ENCODE measurements at regions not wholly inside any gene's neighbourhood (a gene's known extent, or its start where the extent isn't known, plus 50 kb on each side); places are given as distances from the start of the nearest gene placed in this dataset.

- Histone ChIP-seq H3K9me3 (no peaks in the 10 kb centered on the region), H3K27ac (no peak overlapping the region), H3K4me1 (no peaks in the 10 kb centered on the region), H3K36me3 (no peaks in the 10 kb centered on the region), H3K27me3 (no peaks in the 10 kb centered on the region), H3K4me3 (no peak overlapping the region)
- WGBS: 89% methylated on average over 1 of the region's 1 CpG
- DNase-seq (ENCODE audit: low spot score in 2 of 2): no peak
- no peak for TF ChIP-seq CTCF (IDR thresholded peaks at IDR 0.05)
- no peak for TF ChIP-seq POLR2AphosphoS5 (IDR thresholded peaks at IDR 0.05)
- TF ChIP-seq EP300 (IDR thresholded peaks at IDR 0.05): no peak
- no peak for TF ChIP-seq POLR2A (IDR thresholded peaks at IDR 0.05)
Measured at GRCh38 chr2:182594286-182594685, 121.8 kb upstream of the DNAJC10 start.

GRCh38 chr2:182595650-182596049 is 120.4 kb upstream of the DNAJC10 start:
- Histone ChIP-seq H3K27ac (no peak overlapping the region), H3K4me3 (no peak overlapping the region), H3K36me3 (no peaks in the 10 kb centered on the region), H3K4me1 (no peaks in the 10 kb centered on the region), H3K27me3 (no peaks in the 10 kb centered on the region), H3K9me3 (no peaks in the 10 kb centered on the region)
- no peak for DNase-seq (ENCODE audit: low spot score in 2 of 2)
- 89% methylated on average over 2 of the region's 2 CpGs for WGBS
- TF ChIP-seq POLR2AphosphoS5 (IDR thresholded peaks at IDR 0.05) (no peak), POLR2A (IDR thresholded peaks at IDR 0.05) (no peak), EP300 (IDR thresholded peaks at IDR 0.05) (no peak), CTCF (IDR thresholded peaks at IDR 0.05) (no peak)

- TF ChIP-seq EP300 (IDR thresholded peaks at IDR 0.05): no peak
- no peak for TF ChIP-seq POLR2A (IDR thresholded peaks at IDR 0.05)
- TF ChIP-seq POLR2AphosphoS5 (IDR thresholded peaks at IDR 0.05): no peak
- TF ChIP-seq CTCF (IDR thresholded peaks at IDR 0.05): no peak
- DNase-seq (ENCODE audit: low spot score in 2 of 2): no peak
- Histone ChIP-seq H3K36me3 (no peaks in the 10 kb centered on the region), H3K9me3 (no peaks in the 10 kb centered on the region), H3K27ac (no peak overlapping the region), H3K4me3 (no peak overlapping the region), H3K4me1 (no peaks in the 10 kb centered on the region), H3K27me3 (no peaks in the 10 kb centered on the region)
- 77% methylated on average over 7 of the region's 7 CpGs for WGBS
Measured at GRCh38 chr2:182597570-182598295, 118.3 kb upstream of the DNAJC10 start.

- H3K4me1 ChIP-seq: no peaks in the 10 kb centered on the region
- H3K36me3 ChIP-seq: no peaks in the 10 kb centered on the region
- H3K9me3 ChIP-seq: no peaks in the 10 kb centered on the region
- H3K27me3 ChIP-seq: no peaks in the 10 kb centered on the region
- no peak overlapping the region for H3K27ac ChIP-seq
- WGBS: 97% methylated on average over 5 of the region's 5 CpGs
- H3K4me3 ChIP-seq: no peak overlapping the region
- no peak for DNase-seq (ENCODE audit: low spot score in 2 of 2)
- TF ChIP-seq POLR2A (IDR thresholded peaks at IDR 0.05): no peak
- TF ChIP-seq EP300 (IDR thresholded peaks at IDR 0.05): no peak
- TF ChIP-seq POLR2AphosphoS5 (IDR thresholded peaks at IDR 0.05): no peak
- no peak for TF ChIP-seq CTCF (IDR thresholded peaks at IDR 0.05)
Measured at GRCh38 chr2:182598626-182599025, 117.4 kb upstream of the DNAJC10 start.

GRCh38 chr2:182605166-182605565 is 110.9 kb upstream of the DNAJC10 start:
- DNase-seq (ENCODE audit: low spot score in 2 of 2): no peak
- Histone ChIP-seq H3K27ac (no peak overlapping the region), H3K4me1 (no peaks in the 10 kb centered on the region), H3K36me3 (no peaks in the 10 kb centered on the region), H3K27me3 (no peaks in the 10 kb centered on the region), H3K9me3 (no peaks in the 10 kb centered on the region), H3K4me3 (no peak overlapping the region)
- WGBS: 99% methylated on average over 4 of the region's 4 CpGs
- no peak for TF ChIP-seq EP300 (IDR thresholded peaks at IDR 0.05)
- no peak for TF ChIP-seq CTCF (IDR thresholded peaks at IDR 0.05)
- TF ChIP-seq POLR2A (IDR thresholded peaks at IDR 0.05): no peak
- no peak for TF ChIP-seq POLR2AphosphoS5 (IDR thresholded peaks at IDR 0.05)
